Tibial nerve (tissue), 4 donors: ENCODE measurements at regions not wholly inside any gene's neighbourhood (a gene's known extent, or its start where the extent isn't known, plus 50 kb on each side); places are given as distances from the start of the nearest gene placed in this dataset.

ENCODE experiments used
- EP300 ChIP-seq, 2 donors: sonication (generic); formaldehyde crosslinking; IDR thresholded peaks; one replicate each; pipeline ENCODE4 v1.6.1; 2017; ENCODE audit warnings: antibody characterized with exemption in 2 of 2, mild to moderate bottlenecking in 1 of 2
- POLR2A ChIP-seq, 2 donors: fragments of 450-650 bp; IDR thresholded peaks; one replicate each; pipeline ENCODE4 v1.6.1; 2017; ENCODE audit warnings: antibody characterized with exemption in 2 of 2, mild to moderate bottlenecking in 2 of 2, moderate library complexity in 2 of 2
- TF ChIP-seq, protein P1 (sequence below), 5 experiments: fragments of 200-600 bp in 3 of 5; fragments of 450-650 bp in 2 of 5; sonication (generic) in 3 of 5; IDR thresholded peaks; one replicate each; pipeline ENCODE4 v1.5.1; 2016 to 2019; ENCODE audit warnings: antibody characterized with exemption in 5 of 5, mild to moderate bottlenecking in 3 of 5, moderate library complexity in 2 of 5

DNA sequence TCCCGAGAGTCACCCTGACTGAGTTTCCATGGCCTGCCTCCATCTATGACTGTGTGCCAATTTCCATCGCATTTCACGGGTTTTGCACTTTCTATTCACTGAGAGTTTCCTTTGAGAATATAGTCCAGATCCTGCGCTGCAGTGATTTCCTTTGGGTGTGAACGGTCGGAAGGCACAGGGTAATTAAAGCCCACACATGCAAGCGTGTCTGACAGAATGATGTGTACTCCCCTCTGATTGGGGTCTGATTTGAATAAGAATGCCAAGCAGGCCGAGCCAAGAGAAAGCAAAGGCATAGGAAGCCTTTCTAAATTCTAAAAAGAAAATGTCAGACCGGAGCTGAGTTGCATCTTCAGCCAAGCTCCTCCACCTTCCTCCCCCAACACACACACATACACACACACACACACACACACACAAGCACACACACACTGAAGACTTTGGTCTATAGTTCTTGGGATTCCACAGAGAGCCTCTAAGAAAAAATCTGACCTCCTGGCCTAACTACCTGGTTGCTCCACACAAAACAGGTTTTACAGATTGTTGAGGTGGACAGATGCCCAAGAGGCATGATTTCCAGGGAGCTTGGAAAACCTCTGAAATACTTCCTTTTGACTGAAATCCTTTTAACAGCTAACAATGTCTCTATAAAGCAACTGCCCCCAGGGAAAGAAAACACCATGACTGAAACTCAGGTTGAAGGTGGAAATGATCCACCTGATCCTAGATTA lies 59.7 kb upstream of the LRRN1 start:
- TF ChIP-seq, protein P1, sequence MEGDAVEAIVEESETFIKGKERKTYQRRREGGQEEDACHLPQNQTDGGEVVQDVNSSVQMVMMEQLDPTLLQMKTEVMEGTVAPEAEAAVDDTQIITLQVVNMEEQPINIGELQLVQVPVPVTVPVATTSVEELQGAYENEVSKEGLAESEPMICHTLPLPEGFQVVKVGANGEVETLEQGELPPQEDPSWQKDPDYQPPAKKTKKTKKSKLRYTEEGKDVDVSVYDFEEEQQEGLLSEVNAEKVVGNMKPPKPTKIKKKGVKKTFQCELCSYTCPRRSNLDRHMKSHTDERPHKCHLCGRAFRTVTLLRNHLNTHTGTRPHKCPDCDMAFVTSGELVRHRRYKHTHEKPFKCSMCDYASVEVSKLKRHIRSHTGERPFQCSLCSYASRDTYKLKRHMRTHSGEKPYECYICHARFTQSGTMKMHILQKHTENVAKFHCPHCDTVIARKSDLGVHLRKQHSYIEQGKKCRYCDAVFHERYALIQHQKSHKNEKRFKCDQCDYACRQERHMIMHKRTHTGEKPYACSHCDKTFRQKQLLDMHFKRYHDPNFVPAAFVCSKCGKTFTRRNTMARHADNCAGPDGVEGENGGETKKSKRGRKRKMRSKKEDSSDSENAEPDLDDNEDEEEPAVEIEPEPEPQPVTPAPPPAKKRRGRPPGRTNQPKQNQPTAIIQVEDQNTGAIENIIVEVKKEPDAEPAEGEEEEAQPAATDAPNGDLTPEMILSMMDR (IDR thresholded peaks at IDR 0.05): no peak
- TF ChIP-seq POLR2A (IDR thresholded peaks at IDR 0.05): no peak
- no peak for TF ChIP-seq EP300 (IDR thresholded peaks at IDR 0.05)
